Breast epithelium (tissue), 4 donors: ENCODE measurements at regions not wholly inside any gene's neighbourhood (a gene's known extent, or its start where the extent isn't known, plus 50 kb on each side); places are given as distances from the start of the nearest gene placed in this dataset.

Experiments used
- DNase-seq, 2 donors: peaks; one replicate each; pipeline ENCODE4 v3.0.0-alpha.2; 2019; ENCODE audit warnings: low spot score in 2 of 2
- H3K27ac ChIP-seq, 2 donors: fragments of 200-600 bp; sonication (generic) in 1 of 2; one replicate each; pipeline ENCODE4 v1.5.1; 2016 to 2019; ENCODE audit warnings: mild to moderate bottlenecking in 1 of 2
- H3K27me3 ChIP-seq, 2 donors: fragments of 200-600 bp; sonication (generic) in 1 of 2; one replicate each; pipeline versions ENCODE4 v1.5.1 to v1.6.0; 2017 to 2019; ENCODE audit warnings: control low read depth in 1 of 2, mild to moderate bottlenecking in 1 of 2
- H3K36me3 ChIP-seq: fragments of 200-600 bp; one replicate; pipeline ENCODE4 v1.5.1; 2019
- H3K4me1 ChIP-seq, 2 donors: fragments of 200-600 bp; sonication (generic); one replicate each; pipeline ENCODE4 v1.5.1; 2016 to 2019; ENCODE audit warnings: control low read depth in 1 of 2
- H3K4me3 ChIP-seq, 3 donors: fragments of 200-600 bp; sonication (generic); 1 replicate in 2 of 3; 2 replicates in 1 of 3; pipeline ENCODE4 v1.5.1; 2016 to 2019; ENCODE audit warnings: mild to moderate bottlenecking in 3 of 3, moderate library complexity in 2 of 3
- H3K9me3 ChIP-seq, 2 donors: fragments of 200-600 bp; sonication (generic) in 1 of 2; one replicate each; pipeline ENCODE4 v1.5.1; 2016 to 2019; ENCODE audit warnings: control low read depth in 1 of 2
- POLR2A ChIP-seq: fragments of 450-650 bp; IDR thresholded peaks from one replicate; pipeline ENCODE4 v1.6.1; 2016; ENCODE audit warnings: antibody characterized with exemption, mild to moderate bottlenecking, moderate library complexity
- POLR2AphosphoS5 ChIP-seq, 3 donors: sonication (generic); formaldehyde crosslinking; IDR thresholded peaks; one replicate each; pipeline ENCODE4 v1.6.1; 2017; ENCODE audit warnings: antibody characterized with exemption in 3 of 3
- intact Hi-C: fragments of 100-400 bp; cut with DNase I; formaldehyde crosslinking; loops from one replicate; pipeline ENCODE4 v1.15.1; 2023; ENCODE audit warnings: low total_unique reads
- TF ChIP-seq, protein P1 (sequence below), 3 donors: fragments of 450-650 bp; IDR thresholded peaks; one replicate each; pipeline ENCODE4 v1.5.1; 2016 to 2017; ENCODE audit warnings: antibody characterized with exemption in 3 of 3, mild to moderate bottlenecking in 3 of 3, moderate library complexity in 3 of 3

DNA sequence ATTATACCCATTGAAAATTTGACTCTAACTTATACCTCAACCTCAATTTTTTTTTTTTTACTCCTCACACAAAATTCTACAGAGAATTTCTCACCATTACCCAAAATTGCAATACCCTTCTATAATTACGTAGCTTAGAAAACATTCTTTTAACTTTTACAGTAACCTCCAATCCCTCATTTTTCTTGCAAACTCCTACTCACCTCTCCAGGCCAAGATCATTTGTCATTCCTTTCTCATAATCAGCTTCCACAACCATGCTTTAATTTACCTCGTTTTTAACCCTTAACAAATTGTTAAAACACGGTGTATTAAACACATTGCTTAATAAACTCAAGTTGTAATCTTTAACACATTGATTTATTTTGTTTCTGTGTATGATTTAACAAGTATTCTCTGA lies 289.7 kb upstream of the TRAM1L1 start:
- Histone ChIP-seq H3K4me3 (no peak overlapping the region), H3K27me3 (no peaks in the 10 kb centered on the region), H3K27ac (no peak overlapping the region), H3K36me3 (no peaks in the 10 kb centered on the region), H3K4me1 (no peaks in the 10 kb centered on the region), H3K9me3 (no peaks in the 10 kb centered on the region)
- no peak for DNase-seq
- intact Hi-C loops: no loop called here
- TF ChIP-seq, protein P1, sequence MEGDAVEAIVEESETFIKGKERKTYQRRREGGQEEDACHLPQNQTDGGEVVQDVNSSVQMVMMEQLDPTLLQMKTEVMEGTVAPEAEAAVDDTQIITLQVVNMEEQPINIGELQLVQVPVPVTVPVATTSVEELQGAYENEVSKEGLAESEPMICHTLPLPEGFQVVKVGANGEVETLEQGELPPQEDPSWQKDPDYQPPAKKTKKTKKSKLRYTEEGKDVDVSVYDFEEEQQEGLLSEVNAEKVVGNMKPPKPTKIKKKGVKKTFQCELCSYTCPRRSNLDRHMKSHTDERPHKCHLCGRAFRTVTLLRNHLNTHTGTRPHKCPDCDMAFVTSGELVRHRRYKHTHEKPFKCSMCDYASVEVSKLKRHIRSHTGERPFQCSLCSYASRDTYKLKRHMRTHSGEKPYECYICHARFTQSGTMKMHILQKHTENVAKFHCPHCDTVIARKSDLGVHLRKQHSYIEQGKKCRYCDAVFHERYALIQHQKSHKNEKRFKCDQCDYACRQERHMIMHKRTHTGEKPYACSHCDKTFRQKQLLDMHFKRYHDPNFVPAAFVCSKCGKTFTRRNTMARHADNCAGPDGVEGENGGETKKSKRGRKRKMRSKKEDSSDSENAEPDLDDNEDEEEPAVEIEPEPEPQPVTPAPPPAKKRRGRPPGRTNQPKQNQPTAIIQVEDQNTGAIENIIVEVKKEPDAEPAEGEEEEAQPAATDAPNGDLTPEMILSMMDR (IDR thresholded peaks at IDR 0.05): no peak
- no peak for TF ChIP-seq POLR2A

DNA sequence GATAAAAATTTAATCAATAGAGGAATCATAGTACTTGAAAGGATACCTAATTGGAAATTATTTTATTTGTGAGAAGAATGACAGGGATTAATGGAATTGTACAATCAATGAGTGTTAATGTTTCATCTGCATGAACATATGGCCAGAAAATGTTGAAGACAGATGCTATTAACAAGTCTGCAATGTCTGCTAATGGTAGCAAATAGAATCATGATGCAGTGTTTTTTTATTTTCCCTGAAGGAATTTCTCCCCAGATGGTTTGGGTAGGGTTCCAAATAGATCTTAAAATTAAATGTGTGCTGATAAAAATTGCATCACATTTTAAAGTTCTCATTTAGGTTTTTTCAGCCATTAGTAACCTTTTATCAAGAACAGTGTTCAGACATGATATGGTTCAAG lies 291.3 kb upstream of the TRAM1L1 start:
- Histone ChIP-seq H3K4me3 (no peak overlapping the region), H3K27ac (no peak overlapping the region), H3K9me3 (no peaks in the 10 kb centered on the region), H3K4me1 (no peaks in the 10 kb centered on the region), H3K36me3 (no peaks in the 10 kb centered on the region), H3K27me3 (no peaks in the 10 kb centered on the region)
- TF ChIP-seq, protein P1 (IDR thresholded peaks at IDR 0.05): no peak
- TF ChIP-seq POLR2A (no peak), POLR2AphosphoS5 (IDR thresholded peaks at IDR 0.05) (no peak)
- intact Hi-C loops: no loop called here
- no peak for DNase-seq

DNA sequence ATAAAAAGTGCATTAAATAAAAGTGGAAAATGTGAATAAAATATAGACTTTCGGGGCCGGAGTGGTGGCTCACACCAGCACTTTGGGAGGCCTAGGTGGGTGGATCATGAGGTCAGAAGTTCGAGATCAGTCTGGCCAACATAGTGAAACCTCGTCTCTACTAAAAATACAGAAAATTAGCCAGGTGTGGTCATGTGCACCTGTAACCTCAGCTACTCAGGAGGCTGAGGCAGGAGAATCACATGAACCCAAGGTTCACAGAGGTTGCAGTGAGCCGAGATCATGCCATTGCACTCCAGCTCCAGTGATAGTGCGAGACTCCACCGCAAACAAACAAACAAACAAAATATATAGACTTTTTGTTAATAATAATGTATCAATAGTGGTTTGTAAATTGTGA lies 293.6 kb upstream of the TRAM1L1 start:
- H3K36me3 ChIP-seq: no peaks in the 10 kb centered on the region
- intact Hi-C loops: no loop called here
- H3K9me3 ChIP-seq: no peaks in the 10 kb centered on the region
- H3K27ac ChIP-seq: no peak overlapping the region
- no peaks in the 10 kb centered on the region for H3K27me3 ChIP-seq
- no peak for DNase-seq
- TF ChIP-seq, protein P1 (IDR thresholded peaks at IDR 0.05): no peak
- no peak for TF ChIP-seq POLR2AphosphoS5 (IDR thresholded peaks at IDR 0.05)
- no peak overlapping the region for H3K4me3 ChIP-seq
- no peaks in the 10 kb centered on the region for H3K4me1 ChIP-seq

DNA sequence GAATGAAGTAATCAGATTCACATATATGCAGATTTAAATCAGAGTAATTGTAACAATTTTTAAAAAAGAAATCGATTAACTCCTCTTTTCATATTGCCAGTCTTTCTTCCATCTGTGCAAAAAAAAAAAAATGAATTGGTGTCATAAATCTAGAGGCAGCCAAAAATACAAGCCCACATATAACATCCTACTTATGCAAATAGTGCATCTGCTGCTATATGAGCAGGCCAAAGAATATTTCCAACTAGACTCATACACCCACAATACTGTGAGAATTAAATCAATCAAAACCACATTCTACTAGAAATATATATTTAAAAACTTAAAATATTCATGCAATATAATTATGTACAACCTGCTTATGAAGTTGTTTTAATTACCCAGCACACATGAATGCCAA lies 298.1 kb upstream of the TRAM1L1 start:
- no peaks in the 10 kb centered on the region for H3K36me3 ChIP-seq
- TF ChIP-seq POLR2A (no peak), POLR2AphosphoS5 (IDR thresholded peaks at IDR 0.05) (no peak)
- TF ChIP-seq, protein P1 (IDR thresholded peaks at IDR 0.05): no peak
- no peaks in the 10 kb centered on the region for H3K27me3 ChIP-seq
- no peak for DNase-seq
- no peak overlapping the region for H3K4me3 ChIP-seq
- intact Hi-C loops: no loop called here
- no peak overlapping the region for H3K27ac ChIP-seq
- H3K9me3 ChIP-seq: no peaks in the 10 kb centered on the region
- H3K4me1 ChIP-seq: no peaks in the 10 kb centered on the region

DNA sequence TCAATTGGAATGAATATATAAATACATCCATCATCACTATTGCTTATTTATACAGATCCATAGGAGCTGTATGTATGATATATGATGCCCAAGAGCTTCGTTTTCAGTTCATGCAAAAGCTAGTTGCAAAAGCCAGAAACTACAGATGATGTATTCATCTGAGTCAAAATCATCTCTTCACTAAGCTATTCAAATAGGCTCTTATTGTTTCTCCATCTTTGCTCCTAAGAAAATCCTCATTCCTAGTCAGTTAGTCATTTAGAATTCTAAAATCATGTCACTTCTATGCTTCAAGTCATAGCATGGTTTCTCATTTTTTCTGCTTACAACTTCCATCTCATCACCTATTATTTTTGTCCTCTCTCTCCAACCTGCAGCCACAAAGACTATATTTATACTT lies 300.1 kb upstream of the TRAM1L1 start:
- intact Hi-C loops: no loop called here
- TF ChIP-seq, protein P1 (IDR thresholded peaks at IDR 0.05): no peak
- TF ChIP-seq POLR2A (no peak), POLR2AphosphoS5 (IDR thresholded peaks at IDR 0.05) (no peak)

More for the DNA sequence above, 300.1 kb upstream of the TRAM1L1 start:
- Histone ChIP-seq H3K4me1 (no peaks in the 10 kb centered on the region), H3K9me3 (no peaks in the 10 kb centered on the region), H3K36me3 (no peaks in the 10 kb centered on the region), H3K4me3 (no peak overlapping the region), H3K27ac (no peak overlapping the region), H3K27me3 (no peaks in the 10 kb centered on the region)
- DNase-seq: no peak
